Left ventricle myocardium superior (tissue), 1 donor: ENCODE measurements at regions not wholly inside any gene's neighbourhood (a gene's known extent, or its start where the extent isn't known, plus 50 kb on each side); places are given as distances from the start of the nearest gene placed in this dataset.
"Not testable (repeated sequence)": the region's sequence is repeated elsewhere in the genome, so short reads cannot be mapped to it uniquely, and the experiment has no call there.

Source experiments
- ATAC-seq: fragments of 200-7000 bp; cut with Tn5 transposase; one replicate; pipeline ENCODE4 v1.9.1; 2020; ENCODE audit warnings: mild to moderate bottlenecking, moderate library complexity
- DNase-seq: peaks from one replicate; pipeline ENCODE4 v3.0.0-alpha.2; 2020
- intact Hi-C: fragments of 100-400 bp; cut with micrococcal nuclease; formaldehyde crosslinking; loops from one replicate; pipeline ENCODE4 v1.11.0; 2022
- donor health status: DM: no; HTN: yes; CAD: no; lungs with severe emphysema.

DNA sequence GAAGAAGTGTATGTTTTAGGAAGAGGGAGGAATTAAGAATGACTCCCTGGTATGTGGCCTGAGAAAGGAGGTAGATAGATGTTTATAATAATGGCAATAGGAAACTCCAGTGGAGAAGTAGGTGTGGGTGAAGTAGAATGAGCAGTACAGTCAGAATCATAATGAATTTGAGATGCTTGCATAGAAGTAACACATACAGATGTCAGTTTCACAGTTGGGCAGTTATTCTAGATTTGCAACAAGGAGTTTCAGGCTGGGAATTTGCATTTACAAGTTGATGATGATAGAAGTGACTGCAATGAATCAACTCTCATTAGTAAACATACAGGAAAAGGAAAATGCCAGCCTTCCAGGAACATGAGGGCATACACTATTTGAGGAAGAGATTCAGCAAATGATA, 149.0 kb downstream of the SLITRK1 start:
- intact Hi-C loops = no loop called here
- no peak for DNase-seq
- ATAC-seq = no peak

DNA sequence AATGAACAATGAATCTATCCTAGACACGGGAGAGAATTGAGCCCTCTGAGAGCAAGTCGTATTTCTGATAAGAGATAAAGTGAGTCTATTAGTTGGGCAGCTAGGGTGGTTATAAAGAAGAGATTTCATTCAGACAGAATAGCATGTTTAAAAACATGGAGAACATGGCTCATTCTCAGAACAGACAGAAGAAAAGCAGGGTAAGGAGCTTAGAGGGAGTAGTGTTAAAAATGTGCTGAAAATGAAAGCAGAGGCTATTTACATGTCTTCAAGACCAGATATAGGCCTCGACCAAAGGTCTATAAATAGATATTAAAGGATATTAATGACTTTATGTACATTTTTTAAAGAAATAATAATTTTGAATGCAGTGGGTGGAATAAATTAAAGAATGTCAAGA, 149.5 kb downstream of the SLITRK1 start:
- intact Hi-C loops = no loop called here
- no peak for ATAC-seq
- DNase-seq = no peak

DNA sequence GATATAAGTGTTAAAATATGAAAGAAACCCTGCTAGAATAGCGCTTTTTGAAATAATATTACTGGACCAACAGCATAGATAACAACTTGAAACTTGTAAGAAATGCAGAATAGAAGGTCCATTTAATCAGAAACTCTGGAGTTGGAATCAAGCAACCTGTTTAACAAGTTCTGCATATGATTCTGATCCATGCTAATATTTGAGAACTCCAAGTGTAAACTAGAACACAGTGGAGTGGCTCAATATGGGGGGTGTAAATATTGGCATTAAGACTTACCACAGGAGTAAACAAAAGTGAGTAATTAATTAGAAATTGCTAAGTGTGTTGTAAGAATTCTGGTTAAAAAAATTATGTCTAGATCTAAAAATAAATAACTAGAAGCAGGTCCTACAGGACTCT, 151.2 kb downstream of the SLITRK1 start:
- DNase-seq (no peak), ATAC-seq (no peak)
- intact Hi-C loops = no loop called here

DNA sequence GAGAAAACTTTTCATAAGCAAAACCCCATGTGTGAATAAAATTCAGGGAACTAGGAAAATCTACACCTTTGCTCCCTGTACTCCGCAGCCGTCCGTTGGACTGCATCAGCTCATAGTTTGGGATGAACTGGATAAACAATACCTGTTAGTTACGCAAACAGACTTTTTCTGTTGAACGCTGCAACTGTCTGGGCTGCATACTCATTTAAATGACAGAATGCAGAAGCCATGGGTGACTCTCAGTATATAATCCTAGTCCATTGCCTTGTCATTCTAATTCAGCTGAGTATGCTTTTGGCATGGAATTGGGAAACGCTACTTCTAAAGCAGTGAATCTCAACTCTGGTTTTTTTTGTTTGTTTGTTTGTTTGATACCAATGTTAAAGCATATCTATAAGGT, 151.6 kb downstream of the SLITRK1 start:
- ATAC-seq (no peak), DNase-seq (no peak)
- intact Hi-C loops = no loop called here

DNA sequence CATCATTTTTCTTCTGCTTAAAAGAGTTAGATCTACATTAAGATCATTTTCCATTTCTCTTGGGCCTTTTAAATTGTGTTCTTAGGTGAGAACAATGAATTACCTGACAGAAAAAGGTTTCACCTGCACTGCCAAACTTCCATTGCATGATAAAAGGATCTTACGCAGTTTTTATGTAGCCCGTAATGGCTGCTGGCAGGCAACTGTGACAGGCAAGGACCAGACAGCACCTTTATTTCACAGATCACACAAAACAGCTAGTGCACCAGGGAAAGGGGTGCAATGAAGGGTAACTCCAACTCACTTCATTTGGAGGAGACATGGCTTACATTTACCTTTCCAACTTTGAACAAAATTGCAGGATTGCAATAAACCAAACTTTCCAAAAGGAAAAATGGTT, 159.8 kb downstream of the SLITRK1 start:
- DNase-seq = no peak
- intact Hi-C loops = no loop called here

DNA sequence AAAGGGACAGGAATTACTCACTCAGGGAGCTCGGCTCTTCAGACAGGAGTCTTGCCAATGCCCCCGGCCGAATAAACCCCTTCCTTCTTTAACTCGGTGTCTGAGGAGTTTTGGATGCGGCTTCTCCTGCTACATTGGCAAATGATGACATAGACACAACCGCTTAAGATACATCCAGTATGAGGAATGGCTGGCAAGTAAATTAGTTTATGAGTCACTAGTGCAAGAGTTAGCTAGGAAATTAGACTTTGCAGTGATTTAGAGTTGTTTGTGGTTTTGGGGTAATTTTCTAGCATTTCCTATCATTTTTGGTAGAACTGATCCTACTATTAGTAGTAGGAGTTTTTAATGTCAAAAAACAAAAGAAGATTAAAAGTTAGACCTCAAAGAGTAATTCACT, 166.2 kb downstream of the SLITRK1 start:
- DNase-seq (no peak), ATAC-seq (no peak)
- intact Hi-C loops = no loop called here

More for the DNA sequence above, 159.8 kb downstream of the SLITRK1 start:
- no peak for ATAC-seq

DNA sequence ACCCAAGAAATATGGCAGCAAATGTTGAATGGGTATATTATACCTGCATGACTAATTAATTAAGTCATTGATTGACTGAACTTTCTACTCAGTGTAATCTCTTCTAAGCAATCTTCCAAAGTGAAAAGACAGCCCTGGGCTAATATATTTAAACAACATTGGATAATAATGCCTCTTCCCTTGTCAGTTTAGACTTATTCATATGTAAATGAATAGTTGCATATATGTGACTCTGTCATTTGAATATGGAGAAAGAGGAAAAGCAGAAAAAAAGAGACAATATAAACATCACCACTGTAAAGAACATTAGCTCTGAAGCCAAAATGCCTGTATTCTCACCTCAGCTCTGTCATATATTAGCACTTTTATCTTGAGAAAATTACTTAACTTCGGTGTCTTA, 168.0 kb downstream of the SLITRK1 start:
- no peak for ATAC-seq
- DNase-seq = no peak
- intact Hi-C loops = no loop called here

DNA sequence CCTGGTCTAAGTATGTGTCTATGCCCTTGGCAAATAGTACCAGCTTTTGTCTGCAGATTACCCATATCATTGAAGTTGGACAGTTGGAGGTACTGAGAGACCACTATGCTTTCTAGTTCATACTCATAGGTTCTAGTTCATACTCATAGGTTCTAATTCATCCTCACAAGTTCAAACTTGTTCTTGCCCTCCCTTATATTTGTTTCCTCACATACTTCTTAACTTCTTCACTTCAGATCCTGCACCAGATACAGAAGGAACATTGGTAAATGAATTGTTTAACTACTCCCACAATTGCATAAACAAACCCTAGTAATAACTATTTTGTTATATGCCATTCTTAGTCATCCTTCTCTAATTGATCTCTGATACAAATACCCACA, 172.2 kb downstream of the SLITRK1 start:
- ATAC-seq = no peak
- intact Hi-C loops = no loop called here
- no peak for DNase-seq

DNA sequence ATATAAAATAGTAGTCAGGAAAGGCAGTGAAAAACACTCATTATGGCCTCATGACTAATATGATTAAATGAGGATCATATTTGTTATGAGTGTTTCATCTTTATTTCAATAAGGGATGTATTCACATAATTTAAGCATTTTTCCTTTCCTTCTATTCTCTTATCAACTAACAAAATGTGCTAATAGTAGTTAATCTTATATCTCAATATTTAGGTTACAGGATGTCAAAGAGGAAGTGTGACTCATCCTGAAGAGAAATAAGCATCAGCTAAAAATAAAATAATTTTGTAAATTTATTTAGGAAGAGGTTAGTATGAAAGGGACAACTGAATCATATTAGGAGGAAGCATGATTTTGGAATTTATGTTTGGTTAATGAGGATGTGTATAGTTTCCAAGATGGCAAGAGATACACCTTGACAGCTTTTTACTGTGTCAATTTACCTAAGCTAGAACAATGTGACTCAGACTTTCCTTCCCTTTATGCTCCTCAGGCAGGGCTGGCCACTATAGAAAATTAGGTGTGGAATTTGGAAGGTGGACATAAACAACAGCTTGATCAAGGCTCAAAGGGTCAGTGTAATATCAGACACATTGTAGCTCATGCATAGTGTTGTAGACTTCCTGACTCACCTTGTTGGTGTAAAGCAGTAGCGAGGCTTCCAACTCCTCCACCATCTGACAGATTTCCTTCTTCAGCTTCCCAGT, 172.7 kb downstream of the SLITRK1 start:
- ATAC-seq = no peak
- intact Hi-C loops = no loop called here

DNA sequence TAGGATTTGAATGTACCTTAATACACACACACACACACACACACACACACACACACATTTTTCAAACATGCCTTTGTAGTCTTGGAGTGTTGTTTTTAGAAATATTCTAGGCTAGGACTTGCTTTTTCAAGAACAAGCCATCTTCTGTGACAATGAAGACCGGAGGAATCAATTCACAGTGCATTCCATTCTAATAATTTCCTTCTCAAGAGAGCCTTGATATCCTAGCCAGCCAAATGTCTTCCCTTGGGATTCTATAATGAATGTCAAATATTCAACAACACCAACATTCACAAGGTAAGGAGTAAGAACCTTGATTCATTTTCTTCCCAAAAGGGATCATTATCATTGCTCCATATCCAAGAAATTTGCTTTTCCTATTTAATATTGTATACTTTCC, 180.3 kb downstream of the SLITRK1 start:
- intact Hi-C loops = no loop called here
- ATAC-seq = no peak
- no peak for DNase-seq

More for the DNA sequence above, 172.7 kb downstream of the SLITRK1 start:
- DNase-seq = no peak

DNA sequence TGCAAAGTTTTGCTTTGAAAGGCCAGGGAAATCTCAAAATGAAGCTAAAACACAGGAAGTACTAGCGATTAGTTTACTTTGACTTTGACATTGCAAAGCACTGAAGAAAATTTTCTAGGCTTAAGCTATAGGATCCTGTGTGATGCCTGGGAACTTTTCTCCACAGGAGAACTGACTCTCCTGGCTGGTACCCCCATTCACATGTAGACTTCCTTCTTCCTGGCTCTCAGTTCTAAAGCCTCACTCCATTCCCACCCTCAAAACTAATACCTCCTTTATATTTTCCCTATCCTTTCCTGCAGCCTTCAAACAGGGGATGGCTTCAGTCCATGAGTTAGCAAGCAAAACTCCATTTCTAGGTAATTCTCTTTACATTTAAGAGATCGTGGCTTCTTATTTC, 189.5 kb downstream of the SLITRK1 start:
- intact Hi-C loops = no loop called here
- no peak for ATAC-seq
- DNase-seq = no peak

DNA sequence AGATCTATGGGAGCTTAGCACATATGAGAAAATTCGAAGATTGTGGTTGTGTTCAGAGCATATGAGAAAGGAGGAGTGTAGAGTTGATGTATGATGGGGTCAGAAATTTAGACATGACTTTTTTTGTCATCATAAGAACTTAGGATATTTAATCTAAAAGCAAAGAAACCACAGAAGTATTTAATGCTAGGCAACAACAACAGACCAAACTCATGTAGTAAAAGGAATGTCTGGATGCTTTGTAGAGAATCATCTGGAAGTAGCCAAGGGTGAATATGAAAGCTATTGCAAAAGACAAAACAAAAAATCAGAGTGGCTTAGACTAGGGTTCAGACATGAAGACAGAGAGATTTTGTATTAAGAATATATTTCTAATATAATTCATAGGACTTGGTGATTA, 190.3 kb downstream of the SLITRK1 start:
- intact Hi-C loops = no loop called here
- no peak for DNase-seq
- ATAC-seq = no peak

DNA sequence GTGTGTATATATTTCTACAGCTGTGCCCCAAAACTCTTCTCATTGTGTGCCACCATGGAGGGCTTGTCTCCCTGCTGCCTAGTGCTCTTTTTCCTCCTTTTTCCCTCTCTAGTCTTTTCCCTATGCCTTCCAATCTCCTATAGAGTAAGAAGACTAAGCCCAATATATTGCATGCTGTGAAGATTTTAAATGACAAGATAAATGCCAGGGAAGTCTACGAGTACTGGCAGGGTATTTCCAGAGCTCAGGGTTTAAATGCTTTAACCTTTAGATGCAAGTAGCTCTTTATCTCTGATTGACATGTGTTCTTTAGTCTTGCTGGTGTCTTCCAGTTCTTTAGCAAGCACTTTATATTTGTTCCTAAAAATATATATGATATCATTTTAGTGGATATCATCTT, 200.7 kb downstream of the SLITRK1 start:
- DNase-seq (no peak), ATAC-seq (no peak)
- intact Hi-C loops = no loop called here

DNA sequence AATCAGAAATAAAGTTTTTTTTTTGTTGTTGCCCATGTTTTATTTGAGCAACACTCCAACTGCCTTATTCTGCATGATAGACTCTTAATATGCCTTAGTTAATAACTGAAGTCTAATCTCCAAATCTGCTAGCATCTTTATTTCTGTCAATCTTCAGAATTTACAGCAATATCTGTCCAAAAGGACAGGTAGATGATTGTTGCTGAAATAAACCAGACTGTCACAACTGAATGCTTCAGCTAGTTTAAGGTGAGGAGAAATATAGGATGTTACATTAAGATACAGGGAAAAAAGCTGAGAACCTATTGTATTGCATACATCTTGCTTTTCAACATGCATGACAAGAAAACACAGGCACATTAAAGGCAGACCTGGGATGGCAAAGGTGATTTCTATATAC, 204.3 kb downstream of the SLITRK1 start:
- intact Hi-C loops = no loop called here

DNA sequence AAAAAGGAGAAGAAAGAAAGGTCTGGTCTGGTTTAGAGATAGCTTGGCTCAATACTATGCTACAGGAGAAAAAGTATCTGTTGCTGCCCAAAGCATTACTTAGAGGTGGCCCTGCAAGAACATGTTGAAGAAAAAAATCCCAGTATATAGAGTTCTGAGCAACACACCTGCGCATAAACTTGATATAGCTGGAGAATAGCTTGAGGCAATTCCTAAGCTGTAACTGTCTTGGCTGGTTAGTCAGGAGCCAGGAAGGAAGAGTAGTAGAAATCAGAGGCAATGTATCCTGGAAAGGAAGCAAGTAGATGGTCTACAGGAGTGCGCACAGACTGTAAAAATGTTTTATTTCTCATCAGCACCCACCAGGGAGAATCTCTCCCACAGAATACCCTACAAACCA, 209.7 kb downstream of the SLITRK1 start:
- intact Hi-C loops = no loop called here
- DNase-seq (no peak), ATAC-seq (no peak)

More for the DNA sequence above, 204.3 kb downstream of the SLITRK1 start:
- DNase-seq (no peak), ATAC-seq (no peak)

DNA sequence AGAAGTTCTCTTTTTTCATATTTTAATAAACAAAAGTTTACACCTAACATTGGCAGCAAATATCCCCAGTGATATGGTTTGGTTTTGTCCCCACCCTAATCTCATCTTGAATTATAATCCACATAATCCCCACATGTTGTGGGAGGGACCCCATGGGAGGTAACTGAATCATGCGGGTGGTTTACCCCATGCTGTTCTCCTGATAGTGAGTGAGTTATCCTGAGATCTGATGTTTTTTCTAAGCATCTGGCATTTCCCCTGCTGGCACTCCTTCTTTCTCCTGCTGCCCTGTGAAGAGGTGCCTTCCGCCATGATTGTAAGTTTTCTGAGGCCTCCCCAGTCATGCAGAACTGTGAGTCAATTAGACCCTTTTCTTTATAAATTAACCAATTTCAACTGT, 214.7 kb downstream of the SLITRK1 start:
- ATAC-seq (no peak), DNase-seq (no peak)
- intact Hi-C loops = no loop called here

DNA sequence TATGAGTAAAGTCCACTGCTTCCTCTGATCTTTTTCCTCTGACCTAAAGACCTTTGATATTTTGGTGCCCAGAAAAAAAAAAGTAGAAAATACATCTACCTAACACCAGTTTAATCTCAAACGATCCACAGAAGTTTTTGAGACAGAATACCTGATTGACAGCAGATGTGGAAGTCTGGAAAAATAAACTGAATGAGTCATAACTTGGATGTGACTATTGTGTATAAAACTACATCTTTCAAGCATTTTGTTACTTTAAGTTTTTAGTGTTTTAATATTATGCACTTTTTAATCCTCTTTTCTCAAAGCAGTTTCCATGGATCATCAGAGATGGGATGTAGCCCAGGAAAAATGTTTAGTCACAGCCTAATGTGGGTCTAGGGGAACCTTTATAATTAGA, 216.1 kb downstream of the SLITRK1 start:
- DNase-seq = no peak
- no peak for ATAC-seq
- intact Hi-C loops = no loop called here

DNA sequence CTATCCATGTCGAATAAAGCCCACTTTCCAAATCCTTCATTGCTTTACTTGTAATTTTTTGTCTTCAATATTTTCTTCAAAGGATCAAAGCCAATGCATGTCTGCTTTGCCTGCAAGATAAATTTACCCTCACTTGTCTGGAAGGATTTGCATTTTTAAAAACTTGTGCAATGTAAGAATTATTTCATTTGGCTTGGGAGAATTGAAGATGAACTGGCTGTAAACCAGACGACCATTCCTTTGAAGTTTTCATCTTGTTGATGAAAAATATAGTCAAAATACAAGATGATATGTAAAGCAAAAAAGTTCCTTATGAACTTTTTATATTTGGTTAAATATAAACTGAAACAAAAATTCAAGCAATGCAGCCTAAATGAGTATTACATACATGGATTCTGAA, 225.0 kb downstream of the SLITRK1 start:
- DNase-seq (no peak), ATAC-seq (no peak)
- intact Hi-C loops = no loop called here

DNA sequence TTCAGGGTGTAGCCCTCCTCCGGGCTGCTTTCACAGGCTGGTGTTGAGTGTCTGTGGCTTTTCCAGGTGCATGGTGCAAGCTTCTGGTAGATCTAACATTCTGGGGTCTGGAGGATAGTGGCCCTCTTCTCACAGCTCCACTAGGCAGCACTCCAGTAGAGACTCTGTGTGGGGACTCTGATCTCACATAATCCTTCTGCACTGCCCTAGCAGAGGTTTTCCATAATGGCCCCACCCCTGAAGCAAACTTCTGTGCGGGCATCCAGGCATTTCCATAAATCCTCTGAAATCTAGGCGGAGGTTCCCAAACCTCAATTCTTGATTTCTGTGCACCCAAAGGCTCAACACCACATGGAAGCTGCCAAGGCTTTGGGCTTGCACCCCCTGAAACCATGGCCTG, 239.7 kb downstream of the SLITRK1 start:
- intact Hi-C loops, ATAC-seq, DNase-seq: not testable (repeated sequence)

DNA sequence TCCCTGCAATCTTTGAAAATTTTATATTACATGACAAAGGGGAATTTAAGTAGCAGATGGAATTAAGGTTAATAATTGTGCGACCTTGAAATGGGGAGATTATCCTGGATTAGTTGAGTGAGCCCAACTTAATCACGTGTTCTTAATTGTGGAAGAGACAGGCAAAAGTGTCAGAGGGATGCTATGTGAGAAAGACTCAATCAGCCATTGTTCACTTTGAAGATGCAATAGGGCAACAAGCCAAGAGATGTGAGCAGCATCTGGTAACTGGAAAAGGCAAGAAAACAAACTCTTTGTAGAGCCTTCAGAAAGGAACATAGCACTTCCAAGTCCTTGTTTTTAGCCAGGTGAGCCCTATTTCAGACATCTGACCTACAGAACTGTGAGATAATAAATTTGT, 247.7 kb downstream of the SLITRK1 start:
- ATAC-seq (no peak), DNase-seq (no peak)
- intact Hi-C loops = no loop called here

DNA sequence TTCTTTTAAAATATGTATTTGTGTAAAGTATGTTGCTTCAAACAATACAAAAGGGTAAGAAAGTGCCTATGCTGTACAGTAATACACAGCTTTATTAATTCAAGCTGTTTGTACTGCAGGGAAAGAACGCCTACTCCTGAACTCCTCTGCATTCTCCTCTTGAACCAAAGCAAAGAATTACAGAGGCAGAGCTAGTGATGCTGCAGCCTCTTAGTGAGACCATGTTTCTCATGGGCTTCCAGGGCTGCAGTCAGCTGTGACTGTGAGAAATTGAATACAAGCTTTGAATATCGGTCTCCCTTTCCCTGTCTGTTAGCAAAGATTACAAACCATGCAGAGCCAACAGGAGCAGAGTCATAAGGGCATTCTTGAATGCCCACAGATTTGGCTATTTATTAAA, 248.5 kb downstream of the SLITRK1 start:
- ATAC-seq = no peak
- intact Hi-C loops = no loop called here
- DNase-seq = no peak

DNA sequence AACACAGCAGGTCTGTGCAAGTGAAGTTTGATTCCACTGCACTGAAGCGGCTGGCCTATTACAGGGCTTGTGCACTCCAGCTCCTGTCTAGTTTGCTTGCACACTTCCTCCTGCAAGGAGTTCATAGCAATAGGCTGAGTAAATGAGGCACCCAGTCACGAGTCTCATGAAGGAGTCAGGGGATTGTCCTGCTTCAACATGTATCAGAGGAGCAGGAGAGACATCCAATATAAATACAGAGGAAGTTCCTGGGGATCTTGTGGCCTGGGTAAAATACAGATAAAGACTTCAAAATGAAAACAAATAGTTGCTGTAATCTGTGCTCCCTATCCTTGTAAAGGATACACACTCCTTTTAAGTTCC, 259.9 kb downstream of the SLITRK1 start:
- DNase-seq = no peak
- intact Hi-C loops = no loop called here
- no peak for ATAC-seq
